GOT3 (cell line): ENCODE measurements at regions not wholly inside any gene's neighbourhood (a gene's known extent, or its start where the extent isn't known, plus 50 kb on each side); places are given as distances from the start of the nearest gene placed in this dataset.
"Not testable (repeated sequence)": the region's sequence is repeated elsewhere in the genome, so short reads cannot be mapped to it uniquely, and the experiment has no call there.

ENCODE experiments used
- DNase-seq: peaks from one replicate; lab custom pipeline; 2025; ENCODE audit warnings: mixed read lengths; lab: John Stamatoyannopoulos, UW

DNA sequence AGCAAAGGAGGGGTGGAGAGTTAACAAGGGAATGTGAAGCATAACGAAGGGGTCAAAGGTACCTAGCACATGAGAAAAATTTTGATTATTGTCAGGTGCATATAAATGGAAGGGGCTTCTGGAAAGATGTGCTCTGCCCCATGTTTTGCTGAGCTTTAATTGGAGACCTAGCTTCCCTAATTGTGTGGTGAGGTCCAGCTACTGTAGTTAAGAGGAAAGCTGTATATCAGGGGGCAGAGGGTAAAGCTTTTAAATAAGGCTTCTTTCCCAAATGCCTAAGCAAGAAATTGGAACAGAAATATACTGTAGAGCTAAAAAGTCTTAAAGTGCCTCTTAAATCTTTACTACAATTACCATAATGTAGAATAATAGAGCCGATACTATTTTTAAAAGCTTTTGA, 267.2 kb downstream of the MAT2B start:
- no peak for DNase-seq

DNA sequence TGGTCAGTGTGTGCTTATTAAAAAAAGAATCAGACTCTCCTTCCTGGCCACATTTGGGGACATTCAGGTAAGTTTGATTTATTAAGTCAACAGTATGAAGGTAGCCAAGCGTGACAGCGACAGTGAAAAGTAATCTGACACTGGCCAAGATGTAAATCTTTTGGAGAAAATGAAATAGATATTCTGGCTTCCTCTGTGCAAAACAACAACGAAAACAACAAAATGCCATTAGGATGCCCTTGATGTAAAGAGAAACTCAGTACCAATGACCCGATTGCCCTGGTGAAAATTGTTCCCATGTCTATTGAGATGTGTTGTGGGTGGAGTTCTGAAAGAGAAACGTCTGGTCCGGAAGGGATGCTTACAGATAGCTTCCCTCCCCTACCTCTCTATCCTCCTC, 267.8 kb downstream of the MAT2B start:
- DNase-seq, result no peak

DNA sequence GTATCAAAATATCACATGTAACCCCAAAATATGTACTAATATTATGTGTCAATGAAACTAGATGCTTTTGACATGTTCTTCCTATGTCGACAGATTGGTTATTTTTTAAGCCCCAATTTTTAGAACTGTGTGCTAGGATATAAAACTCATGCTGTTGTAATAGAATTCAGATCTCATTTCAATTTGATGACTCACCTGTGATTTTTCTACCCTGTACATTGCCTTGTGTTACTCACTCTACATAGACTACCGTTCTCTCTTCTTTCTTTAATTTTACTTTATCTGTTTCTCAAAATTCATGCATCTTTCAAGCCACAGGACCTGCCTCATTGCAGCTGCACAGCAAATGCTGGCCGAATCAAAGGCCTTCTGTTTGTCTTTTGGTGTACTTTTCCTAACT, 284.5 kb downstream of the MAT2B start:
- DNase-seq, result no peak

DNA sequence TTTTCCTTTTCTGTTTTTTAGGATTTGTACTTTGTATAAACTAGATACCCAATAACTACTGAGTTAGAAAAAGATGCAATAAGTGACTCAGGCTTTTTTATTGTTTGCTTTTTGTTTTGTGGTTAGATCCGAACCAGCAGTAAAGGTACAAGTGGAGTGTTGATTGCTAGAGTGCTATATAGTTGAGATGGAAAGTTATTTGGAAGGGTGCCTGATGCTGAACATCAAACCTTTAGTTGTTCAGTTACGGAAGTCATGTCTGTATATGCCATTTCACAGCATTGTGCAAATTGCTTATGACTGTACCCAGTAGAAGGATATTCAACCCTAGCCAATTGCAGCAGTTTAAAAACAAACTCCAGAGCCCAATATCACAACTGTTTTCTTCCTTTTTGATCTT, 285.1 kb downstream of the MAT2B start:
- no peak for DNase-seq

DNA sequence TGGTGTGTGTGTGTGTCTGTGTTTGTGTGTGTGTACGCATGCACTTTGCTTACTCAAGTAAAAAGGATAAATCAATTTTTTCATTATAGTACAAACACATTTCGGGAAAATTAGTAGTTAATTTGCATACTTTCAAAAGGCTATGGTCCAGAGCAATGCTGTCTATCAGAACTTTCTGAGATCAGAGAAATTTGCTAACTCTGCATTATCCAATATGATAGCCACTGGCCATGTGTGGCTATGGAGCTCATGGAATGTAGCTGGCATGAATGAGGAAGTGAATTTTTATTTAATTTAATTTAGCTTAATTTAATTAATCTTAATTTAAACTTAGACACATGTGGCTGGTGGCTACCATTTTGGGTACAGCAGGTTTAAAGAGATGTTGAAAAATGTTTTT, 289.6 kb downstream of the MAT2B start:
- DNase-seq, result no peak

DNA sequence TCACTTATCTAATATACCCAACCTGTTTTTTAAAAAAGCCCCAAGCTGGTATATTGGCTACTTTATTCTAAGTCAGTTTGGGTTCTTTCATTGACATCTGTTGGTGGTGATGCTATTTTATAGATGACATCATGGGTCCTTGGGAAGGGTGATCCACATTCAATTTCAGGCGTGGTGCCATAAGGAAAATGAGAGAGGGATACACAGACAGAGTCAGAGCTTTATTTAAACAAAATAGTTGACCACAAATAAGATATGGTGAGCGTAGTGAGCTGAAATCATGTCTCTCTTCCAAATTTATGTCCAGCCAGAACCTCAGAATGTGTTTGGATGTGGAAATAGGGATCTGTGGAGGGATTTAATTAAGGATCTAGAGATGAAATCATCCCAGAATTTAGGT, 302.4 kb downstream of the MAT2B start:
- DNase-seq, result no peak

DNA sequence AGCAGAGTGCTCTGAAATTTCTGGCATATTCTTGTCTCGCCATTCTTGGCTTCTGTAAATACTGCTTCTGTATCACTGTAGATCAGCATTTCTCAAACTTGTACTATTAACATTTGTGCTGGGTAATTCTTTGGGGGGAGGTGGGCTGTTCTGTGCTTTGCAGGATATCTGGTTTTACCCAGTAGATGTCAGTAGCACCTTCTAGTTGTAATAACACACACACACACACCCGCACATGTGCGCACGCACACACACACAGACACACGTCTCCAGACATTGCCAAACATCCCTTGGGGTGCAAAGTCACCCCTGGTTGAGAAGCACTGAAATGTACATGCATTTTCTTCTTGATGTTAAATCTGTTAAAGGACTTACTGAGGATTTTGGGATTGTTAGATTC, 304.1 kb downstream of the MAT2B start:
- no peak for DNase-seq

DNA sequence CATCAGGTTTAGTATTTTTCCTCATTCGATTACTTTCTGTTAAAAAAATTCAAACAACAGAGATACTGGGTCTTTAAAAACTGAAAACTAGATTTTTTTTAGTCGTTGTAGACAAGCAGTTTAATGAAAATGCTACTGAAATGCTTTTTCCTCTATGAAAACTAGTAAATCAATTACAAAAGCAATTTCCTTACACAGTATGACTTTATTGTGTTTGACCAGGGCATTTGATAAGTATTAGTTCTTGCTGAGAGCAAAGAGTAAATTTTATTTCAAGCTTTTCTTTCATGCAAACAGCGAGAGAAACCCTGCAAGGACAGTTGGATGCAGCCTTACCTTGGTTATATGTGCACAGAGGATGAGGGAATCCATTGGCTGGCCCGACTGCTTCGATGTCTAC, 308.5 kb downstream of the MAT2B start:
- DNase-seq, result no peak

DNA sequence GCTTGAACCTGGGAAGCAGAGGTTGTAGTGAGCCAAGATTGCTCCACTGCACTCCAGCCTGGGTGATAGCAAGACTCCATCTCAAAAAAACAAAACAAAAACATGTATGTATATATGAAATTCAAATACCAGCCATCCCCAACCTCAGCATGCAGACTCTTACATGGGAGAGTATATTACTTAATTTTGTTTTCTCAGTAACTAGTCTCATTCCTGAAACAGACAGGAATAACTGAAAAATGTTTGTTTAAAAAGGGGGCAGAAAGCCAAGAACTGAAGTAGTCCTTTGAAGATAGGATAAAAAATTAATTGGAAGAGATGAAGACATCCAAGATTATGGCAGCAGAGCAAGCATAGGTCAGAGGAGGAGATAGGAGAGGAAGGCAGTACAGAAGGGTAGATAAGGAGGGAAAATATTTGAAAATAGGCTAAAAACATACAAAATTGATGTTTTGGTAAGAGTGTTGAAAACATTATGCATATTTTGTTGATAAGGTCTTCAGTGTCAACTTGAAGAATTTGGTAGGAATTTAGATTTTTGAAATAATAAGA, 309.9 kb downstream of the MAT2B start:
- no peak for DNase-seq

DNA sequence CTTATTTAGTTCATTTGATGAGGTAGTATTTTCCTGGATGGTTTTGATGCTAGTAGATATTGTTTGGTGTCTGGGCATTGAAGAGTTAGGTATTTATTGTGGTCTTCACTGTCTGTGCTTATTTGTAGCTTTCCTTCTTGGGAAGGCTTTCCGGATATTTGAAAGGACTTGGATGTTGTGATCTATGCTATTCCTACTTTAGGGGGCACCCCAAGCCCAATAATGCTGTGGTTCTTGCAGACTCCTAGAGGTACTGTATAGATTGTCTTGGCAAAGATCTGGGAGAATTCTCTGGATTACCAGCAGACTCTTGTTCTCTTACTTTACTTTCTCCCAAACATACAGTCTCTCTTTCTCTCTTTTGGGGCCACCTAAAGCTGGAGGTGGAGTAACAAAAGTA, 315.7 kb downstream of the MAT2B start:
- no peak for DNase-seq

DNA sequence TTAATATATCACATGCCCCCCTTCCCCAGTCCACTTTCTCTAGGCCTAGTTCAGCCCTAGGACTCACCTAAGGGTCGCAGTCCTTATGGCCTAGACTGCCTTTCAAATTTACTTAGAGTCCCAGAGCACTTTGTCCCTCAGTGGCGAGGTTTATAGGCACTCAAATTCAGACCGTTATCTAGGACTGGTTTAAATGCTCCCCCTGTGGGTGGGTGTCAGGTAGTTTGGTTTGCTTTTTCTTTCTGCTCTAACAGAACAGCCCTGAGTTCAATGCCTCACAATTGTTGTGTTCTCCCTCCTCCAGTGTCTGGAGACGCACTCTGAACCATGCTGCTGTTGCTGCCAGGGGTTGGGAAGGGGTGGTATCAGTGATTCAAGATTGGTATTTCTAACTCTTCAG, 317.1 kb downstream of the MAT2B start:
- DNase-seq, result no peak

DNA sequence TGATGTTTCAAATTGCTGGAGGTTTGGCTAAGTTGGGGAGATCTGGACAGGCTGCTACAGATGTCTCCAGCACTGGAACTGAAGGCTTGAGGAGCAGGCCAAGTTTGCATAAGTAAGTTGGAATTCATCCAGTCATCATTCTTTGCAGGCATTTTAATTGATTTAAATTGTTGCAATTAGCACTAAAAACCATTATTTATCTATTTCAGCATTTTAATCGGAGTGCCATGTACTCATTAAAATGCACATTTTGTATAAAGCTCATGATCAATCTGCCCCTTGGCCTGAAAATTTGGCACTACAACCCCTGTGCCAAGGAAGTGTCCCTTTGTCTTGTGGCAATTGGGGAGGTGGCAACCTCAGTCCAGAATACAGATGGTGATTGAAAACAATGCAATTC, 320.2 kb downstream of the MAT2B start:
- DNase-seq, result no peak

DNA sequence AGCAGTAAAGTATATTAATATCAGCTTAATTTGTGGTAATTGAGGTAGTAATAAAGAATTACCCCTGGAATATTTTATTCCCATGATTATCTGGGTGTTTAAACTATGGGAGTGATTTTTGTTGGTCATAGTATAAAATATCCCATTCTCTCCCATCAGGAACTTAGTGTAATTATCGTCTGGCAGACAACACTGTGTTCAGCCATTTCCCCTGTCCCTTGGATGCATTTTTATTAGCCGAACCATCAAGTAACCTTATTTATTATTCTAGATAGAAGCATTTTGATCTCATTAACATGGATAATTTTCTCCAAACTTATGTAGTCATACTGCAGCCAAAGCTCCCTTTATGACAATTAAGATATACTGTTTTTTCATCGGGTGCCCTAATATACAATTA, 320.8 kb downstream of the MAT2B start:
- no peak for DNase-seq

DNA sequence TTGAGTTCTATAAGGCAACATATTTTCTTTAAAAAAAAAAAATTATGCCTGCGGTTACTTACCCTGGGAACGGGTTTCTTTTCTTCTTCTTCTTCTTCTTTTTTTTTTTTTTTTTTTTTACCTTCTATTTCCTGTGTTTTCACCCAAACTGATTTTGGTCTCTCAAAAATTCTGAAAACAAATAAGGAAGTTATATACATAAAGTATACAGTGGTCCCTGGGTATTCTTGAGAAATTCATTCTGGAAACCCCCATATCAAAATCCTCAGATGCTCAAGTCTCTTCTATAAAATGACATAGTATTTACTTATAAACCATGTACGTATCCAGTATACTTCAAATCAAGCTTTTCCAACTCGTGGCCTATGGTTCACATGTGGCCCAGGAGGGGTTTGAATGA, 326.7 kb downstream of the MAT2B start:
- no peak for DNase-seq

DNA sequence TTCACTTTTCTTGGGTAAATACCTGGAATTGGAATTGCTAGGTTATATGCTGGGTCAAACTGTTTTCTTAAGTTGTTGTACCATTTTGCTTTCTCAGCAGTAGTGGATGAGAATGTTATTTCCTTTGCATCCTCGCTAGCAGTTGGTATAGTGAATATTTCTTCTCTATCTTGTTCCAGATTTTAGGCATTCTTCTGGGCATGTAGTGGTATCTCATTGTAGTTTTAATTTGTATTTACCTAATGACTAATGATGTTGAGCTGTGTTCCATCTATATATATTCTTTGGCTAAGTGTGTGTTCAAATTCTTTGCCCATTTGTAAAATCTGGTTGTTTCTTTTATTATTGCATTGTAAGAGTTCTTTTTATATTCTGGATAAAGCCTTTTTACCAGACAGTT, 333.3 kb downstream of the MAT2B start:
- DNase-seq, result no peak

DNA sequence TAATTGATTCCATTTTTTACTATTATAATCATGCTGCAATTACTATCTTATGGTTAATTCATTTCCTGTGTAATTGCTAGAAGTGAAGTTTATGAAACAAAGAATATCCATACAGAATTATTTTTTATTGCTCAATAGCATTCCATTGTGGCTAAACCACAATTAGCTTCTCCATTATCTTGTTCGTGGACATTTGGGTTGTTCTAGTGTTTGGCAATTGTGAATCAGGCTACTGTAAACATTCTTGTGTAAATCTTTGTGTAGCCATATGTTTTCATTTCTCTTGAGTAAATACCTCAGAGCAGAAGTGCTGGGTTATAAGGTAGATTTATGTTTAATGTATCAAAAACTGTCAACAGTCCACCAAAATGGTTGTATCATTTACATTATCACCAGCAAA, 341.1 kb downstream of the MAT2B start:
- no peak for DNase-seq

DNA sequence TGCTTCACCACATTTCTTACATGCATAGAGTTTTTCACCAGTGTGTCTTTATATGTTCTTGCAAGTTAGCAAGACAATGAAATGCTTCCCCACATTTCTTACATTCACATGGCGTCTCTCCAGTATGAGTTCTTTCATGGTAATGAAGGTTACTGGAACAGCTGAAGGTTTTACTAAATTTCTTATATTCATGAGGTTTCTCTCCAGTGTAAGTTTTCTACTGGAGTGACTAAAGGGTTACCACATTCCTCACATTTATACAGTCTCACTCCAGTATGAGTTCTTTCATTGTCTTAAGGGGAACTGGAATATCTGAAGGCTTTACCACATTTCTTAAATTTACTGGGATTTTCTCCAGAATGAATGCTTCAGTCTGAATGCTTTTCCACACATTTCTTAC, 350.3 kb downstream of the MAT2B start:
- no peak for DNase-seq

DNA sequence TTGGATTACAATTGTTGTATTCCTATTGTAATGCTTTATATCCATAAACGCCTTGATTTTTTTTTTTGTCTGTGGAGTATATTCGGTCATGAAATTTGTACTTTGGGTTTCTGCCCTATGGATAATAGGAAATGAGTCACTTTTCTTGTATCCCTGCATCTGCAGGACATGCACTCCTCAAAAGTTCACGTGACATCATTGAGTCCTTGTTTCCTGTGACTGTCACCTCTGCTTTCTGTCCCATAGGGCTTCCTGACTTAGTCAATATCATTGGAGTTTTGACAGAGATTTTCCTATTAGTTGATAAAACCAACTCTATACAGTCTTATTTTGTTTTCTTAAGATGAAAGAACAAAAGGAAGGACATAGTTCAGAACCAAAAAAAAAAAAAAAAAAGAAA, 356.3 kb downstream of the MAT2B start:
- no peak for DNase-seq

DNA sequence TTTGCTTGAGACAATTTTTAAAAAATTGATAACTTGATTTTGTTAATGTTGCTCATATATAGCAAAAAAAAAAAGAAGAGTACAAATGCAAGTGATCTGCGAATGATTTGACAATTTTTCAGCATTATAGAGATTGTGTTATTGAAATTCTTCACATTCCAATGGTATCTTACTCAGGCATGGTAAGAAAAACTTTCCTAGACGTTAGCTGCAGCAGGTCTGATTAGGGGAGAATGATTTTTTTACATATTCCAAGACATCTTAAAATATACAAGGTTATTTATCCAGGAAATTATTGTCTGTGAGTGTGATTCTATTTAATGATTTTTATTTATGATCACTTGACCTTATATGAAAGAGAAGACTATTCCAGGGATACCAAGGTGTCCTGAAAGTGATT, 361.9 kb downstream of the MAT2B start:
- DNase-seq, result no peak

DNA sequence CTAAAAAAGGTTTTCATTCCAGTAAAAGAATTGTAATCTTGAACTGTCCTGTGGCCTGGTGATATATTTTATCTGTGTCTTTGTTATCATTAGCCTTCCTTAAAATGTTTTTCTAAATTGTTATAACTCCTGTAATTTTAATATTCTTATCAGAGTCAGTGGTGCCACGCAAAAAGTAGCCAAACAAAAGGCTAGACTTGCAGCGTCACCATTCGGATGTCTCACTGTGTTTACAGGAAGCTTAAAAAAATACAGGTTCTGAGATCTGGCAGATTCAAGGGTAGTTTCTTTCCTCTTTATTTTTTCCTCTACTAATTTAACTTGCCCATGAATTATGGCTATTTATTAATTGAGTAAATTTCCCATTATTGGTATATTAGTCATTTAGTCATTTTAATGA, 362.3 kb downstream of the MAT2B start:
- DNase-seq, result no peak

DNA sequence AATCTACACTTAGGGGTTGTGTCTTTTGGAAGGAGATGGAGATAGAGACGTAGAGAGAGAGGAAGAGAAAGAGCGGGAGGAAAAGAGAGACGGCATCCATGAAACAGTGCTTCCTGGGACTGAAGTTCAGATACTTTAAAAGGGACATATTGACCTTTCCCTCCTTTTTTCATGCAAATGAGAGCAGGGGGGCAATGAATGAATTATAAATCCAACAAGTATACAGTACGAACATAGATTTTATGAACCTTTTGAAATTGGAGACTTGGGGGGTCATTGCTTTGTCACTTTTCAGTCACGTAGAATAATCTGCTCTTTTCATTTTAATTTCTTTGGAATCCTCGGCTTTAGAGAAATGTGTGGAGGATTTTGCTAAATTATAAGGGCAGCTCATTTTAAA, 364.2 kb downstream of the MAT2B start:
- DNase-seq, result no peak

DNA sequence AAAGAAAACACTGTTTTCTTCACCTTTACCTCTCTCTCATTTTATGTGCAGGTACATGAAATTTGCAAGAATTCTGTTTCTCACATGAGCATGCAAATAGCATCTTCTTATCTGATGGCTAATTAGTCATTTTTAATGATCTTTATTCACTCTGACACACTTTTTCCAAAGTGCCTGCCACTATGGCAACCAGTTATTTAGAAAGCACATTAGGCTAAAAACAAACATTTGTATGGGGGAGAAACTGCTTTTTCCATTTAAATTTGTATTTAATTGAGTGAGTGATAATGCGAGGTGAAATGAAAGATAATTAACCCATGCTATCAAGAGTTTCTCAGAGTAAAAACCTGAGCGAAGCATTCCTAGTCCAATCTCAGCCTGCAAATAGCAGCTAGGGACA, 365.0 kb downstream of the MAT2B start:
- DNase-seq, result no peak

DNA sequence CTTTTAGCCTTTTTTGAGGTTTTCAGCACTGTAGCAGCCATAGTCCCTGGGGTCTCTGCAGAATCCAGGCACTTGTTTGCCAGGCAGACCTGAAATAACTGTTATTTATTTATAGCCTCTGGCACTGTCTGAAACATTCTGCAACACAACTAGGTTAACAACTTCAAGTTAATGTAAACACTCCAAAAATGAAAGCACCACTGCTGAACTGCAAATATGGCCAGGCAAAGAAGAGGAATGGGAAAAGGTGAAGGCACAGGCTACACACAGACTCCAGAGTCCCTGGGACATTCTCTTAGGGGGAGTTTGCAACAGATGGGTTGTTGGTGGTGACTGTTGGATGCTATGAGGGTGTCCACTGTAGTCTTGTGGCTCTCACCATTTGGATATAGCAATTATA, 369.0 kb downstream of the MAT2B start:
- DNase-seq, result no peak

DNA sequence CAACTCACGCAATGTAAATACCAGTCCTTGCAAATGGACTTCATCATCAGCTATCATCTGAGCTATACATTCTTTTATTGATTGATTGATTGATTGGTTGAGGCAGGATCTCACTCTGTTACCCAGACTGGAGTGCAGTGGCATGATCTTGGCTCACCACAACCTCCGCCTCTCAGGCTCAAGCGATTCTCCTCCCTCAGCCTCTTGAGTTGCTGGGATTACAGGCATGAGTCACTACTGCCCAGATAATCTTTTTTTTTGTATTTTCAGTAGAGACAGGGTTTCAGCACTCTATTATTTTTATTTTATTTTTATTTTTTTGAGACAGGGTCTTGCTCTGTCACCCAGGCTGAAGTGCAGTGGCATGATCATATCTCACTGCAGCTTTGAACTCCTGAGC, 369.5 kb downstream of the MAT2B start:
- not testable (repeated sequence) for DNase-seq

DNA sequence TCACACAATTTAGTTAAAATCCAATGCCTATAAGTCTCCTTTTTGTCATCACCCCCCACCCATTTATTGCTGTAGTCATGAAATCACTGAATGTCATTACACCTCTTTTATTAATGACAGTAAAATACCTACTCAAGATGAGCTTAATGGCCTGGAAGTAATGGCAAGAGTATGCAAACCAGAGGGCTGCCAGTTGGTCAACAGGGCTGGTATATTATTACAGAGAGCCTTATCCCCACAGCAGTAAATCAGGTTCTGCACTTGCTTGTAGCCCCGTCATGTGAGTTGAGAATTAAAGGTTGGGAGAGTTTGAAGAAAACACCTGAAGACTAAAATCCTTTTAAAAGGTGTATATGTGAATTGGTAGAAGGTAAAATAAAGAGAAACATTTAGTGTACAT, 372.4 kb downstream of the MAT2B start:
- DNase-seq, result no peak
